Mesothelial cell of epicardium (in vitro differentiated cells): ENCODE measurements at regions not wholly inside any gene's neighbourhood (a gene's known extent, or its start where the extent isn't known, plus 50 kb on each side); places are given as distances from the start of the nearest gene placed in this dataset.
"Not testable (repeated sequence)": the region's sequence is repeated elsewhere in the genome, so short reads cannot be mapped to it uniquely, and the experiment has no call there.

Source experiments
- DNase-seq, 2 experiments: peaks; one replicate each; pipeline ENCODE4 v3.0.0; 2021; ENCODE audit warnings: low spot score in 2 of 2; ENCODE audit not compliant: unreplicated experiment in 2 of 2
- H3K27ac Mint-ChIP-seq: 2 replicates; pipeline ENCODE4 v1.8.0; 2021; ENCODE audit warnings: mixed read lengths
- H3K27me3 Mint-ChIP-seq: 2 replicates; pipeline ENCODE4 v1.8.0; 2021; ENCODE audit warnings: low read depth, mixed read lengths
- H3K36me3 Mint-ChIP-seq: 2 replicates; pipeline ENCODE4 v1.8.0; 2021; ENCODE audit warnings: mixed read lengths
- H3K4me1 Mint-ChIP-seq: 2 replicates; pipeline ENCODE4 v1.8.0; 2021; ENCODE audit warnings: mixed read lengths
- H3K4me3 Mint-ChIP-seq: 2 replicates; pipeline ENCODE4 v1.8.0; 2021; ENCODE audit warnings: mild to moderate bottlenecking, moderate library complexity, mixed read lengths
- H3K9me3 Mint-ChIP-seq: 2 replicates; pipeline ENCODE4 v1.8.0; 2021; ENCODE audit warnings: mixed read lengths
- TF ChIP-seq, protein P1 (sequence below): fragments of 200-600 bp; sonication (generic); IDR thresholded peaks from one replicate; pipeline ENCODE4 v1.5.0; 2021; ENCODE audit warnings: antibody characterized with exemption; ENCODE audit not compliant: unreplicated experiment

GRCh38 chr21:9006111-9006510 lies 1515.3 kb upstream of the TPTE start:
- Mint-ChIP-seq H3K36me3 (peaks cover 11% of the 10 kb centered on the region), H3K9me3 (peaks cover 81% of the 10 kb centered on the region)
- H3K27me3 Mint-ChIP-seq, H3K4me3 Mint-ChIP-seq, H3K27ac Mint-ChIP-seq, H3K4me1 Mint-ChIP-seq, DNase-seq: not testable (repeated sequence)

DNA sequence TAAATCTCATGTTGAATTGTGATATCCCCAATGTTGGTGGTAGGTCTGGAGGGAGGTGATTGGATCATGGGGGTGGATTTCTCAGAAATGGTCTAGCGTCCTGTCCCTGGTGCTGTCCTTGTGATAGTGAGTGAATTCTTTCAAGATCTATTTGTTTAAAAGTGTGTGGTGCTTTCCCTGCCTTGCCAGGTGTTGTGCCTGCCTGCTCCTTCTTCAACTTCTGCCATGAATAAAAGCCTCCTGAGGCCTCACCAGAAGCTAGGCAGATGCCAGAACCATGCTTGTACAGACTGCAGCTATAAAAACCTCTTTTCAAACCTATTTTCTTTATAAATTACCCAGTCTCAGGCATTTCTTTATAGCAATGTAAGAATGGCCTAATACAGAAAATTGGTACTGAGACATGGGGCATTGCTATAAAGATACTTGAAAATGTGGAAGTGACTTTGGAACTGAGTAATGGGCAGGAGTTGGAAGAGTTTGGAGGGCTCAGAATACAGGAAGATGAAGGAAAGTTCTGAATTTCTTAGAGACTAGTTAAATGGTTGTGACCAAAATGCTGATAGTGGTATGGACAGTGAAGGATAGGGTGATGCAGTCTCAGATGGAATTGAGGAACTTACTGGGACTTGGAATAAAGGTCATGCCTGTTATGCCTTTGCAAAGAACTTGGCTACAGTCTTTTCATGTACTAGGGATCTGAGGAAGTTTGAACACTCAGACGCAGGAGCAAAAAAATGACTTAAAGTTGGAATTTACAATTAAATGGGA lies 1514.6 kb upstream of the TPTE start:
- not testable (repeated sequence) for H3K4me3 Mint-ChIP-seq, H3K27ac Mint-ChIP-seq, H3K4me1 Mint-ChIP-seq, DNase-seq, H3K27me3 Mint-ChIP-seq
- peaks cover 81% of the 10 kb centered on the region for H3K9me3 Mint-ChIP-seq
- peaks cover 11% of the 10 kb centered on the region for H3K36me3 Mint-ChIP-seq

DNA sequence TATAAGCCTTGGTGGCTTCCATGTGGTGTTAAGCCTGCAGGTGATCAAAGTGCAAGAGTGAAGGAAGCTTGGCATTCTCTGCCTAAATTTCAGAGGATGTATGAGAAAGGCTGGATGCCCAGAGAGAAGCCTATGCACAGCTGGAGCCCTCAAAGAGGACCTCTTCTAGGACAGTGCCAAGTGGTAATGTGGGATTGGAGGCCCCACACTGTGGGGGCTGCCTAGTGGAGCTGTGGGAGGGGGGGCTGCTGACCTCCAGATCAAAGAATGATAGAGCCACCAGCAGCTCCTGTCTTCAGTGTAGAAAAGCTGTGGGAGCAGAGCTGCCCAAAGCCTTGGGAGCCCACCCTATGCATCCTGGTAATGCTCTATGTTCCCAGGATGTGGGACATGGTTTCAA lies 1512.7 kb upstream of the TPTE start:
- no peak for DNase-seq
- peaks cover 16% of the 10 kb centered on the region for H3K36me3 Mint-ChIP-seq
- no peaks in the 10 kb centered on the region for H3K4me1 Mint-ChIP-seq
- TF ChIP-seq, protein P1, sequence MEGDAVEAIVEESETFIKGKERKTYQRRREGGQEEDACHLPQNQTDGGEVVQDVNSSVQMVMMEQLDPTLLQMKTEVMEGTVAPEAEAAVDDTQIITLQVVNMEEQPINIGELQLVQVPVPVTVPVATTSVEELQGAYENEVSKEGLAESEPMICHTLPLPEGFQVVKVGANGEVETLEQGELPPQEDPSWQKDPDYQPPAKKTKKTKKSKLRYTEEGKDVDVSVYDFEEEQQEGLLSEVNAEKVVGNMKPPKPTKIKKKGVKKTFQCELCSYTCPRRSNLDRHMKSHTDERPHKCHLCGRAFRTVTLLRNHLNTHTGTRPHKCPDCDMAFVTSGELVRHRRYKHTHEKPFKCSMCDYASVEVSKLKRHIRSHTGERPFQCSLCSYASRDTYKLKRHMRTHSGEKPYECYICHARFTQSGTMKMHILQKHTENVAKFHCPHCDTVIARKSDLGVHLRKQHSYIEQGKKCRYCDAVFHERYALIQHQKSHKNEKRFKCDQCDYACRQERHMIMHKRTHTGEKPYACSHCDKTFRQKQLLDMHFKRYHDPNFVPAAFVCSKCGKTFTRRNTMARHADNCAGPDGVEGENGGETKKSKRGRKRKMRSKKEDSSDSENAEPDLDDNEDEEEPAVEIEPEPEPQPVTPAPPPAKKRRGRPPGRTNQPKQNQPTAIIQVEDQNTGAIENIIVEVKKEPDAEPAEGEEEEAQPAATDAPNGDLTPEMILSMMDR = no peak
- H3K9me3 Mint-ChIP-seq = peaks cover 85% of the 10 kb centered on the region
- no peak overlapping the region for H3K27ac Mint-ChIP-seq
- H3K4me3 Mint-ChIP-seq = no peak overlapping the region
- H3K27me3 Mint-ChIP-seq = no peaks in the 10 kb centered on the region

- H3K27me3 Mint-ChIP-seq, H3K27ac Mint-ChIP-seq, H3K4me3 Mint-ChIP-seq, H3K4me1 Mint-ChIP-seq, DNase-seq: not testable (repeated sequence)
- H3K9me3 Mint-ChIP-seq = peaks cover 83% of the 10 kb centered on the region
- peaks cover 16% of the 10 kb centered on the region for H3K36me3 Mint-ChIP-seq
These were observed 1511.9 kb upstream of the TPTE start for GRCh38 chr21:9009267-9010016.

DNA sequence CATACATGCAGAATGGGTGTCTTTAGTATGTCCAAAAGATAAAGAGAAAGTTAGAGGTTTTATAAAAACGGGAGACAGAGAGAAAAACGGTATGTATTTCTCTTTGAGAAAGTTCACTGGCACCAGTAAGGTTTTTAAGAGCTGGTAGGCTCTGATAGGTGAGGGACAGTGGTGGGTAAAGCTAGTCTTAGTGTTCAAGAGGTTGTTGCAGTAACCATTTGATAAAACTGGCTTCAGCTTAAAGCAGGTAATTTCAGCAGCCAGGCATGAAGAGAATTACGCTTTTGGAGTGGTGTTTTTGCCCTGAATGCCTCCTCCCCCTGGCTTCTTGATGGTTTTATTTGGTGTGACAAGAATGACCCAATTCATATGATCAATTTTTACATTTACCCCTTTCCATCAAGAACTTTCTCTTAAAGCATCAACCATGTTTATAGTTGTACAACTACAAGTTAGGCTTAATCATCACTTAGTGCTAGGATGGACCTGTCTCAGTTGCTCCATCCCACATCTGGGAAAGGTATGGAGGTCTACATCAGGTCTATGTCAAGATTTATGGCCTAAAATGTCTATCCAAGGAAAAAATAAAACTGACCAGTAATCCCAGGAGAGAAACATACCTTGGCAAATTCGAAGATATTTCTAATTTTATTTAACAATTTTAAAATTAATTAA lies 1511.1 kb upstream of the TPTE start:
- not testable (repeated sequence) for DNase-seq, H3K4me1 Mint-ChIP-seq, H3K27ac Mint-ChIP-seq, H3K4me3 Mint-ChIP-seq, H3K27me3 Mint-ChIP-seq
- peaks cover 84% of the 10 kb centered on the region for H3K9me3 Mint-ChIP-seq
- peaks cover 20% of the 10 kb centered on the region for H3K36me3 Mint-ChIP-seq

DNA sequence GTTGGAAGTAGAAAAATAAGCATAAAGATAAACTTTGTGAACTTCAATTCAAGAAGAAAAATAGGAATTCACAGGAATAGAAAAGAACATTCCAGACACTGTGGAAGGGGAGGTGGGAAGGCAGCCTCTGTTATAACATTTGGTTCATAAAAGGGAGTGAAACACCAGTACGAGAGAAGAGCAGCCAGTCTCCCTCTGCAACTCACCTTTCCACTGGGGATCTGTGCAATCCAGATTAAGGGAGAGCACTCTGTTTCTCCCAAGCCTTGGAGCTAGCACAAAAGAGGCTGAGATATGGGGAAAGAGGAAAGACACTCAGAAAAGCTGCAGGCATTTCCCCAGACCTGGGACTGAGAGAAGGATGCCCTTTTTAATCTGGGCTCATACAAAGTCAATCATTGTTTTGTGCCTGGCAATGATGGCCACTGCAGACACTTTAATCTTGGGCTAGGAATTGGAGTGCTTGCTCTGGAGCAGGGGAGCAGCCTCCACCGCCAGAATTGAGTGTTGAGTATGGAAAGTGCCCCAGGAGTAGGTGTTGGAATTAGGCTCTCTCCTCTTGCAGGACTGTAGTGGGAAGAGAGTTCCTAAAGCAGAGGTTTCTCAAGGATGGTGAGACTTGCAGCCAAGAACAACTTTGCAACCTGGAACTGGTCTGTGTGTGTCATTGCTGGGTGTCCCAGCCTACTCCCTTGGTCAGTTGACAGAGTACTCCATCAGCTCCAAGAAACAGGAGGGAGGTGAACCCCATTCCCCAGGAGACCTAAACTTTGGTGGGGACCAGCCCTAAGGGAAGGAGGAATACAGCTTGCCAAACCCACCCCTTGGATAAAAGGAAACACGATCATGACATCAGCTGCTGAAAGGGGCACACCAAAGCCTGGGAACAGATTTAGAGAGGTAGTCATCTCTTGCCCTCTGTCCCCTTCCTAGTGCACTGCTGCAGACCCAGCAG lies 1510.2 kb upstream of the TPTE start:
- H3K4me3 Mint-ChIP-seq, H3K4me1 Mint-ChIP-seq, H3K27me3 Mint-ChIP-seq, DNase-seq, H3K27ac Mint-ChIP-seq: not testable (repeated sequence)
- peaks cover 21% of the 10 kb centered on the region for H3K36me3 Mint-ChIP-seq
- H3K9me3 Mint-ChIP-seq = peaks cover 83% of the 10 kb centered on the region

- H3K27me3 Mint-ChIP-seq, DNase-seq, H3K27ac Mint-ChIP-seq, H3K4me1 Mint-ChIP-seq, H3K4me3 Mint-ChIP-seq: not testable (repeated sequence)
- Mint-ChIP-seq H3K36me3 (peaks cover 20% of the 10 kb centered on the region), H3K9me3 (peaks cover 76% of the 10 kb centered on the region)
These were observed 1509.5 kb upstream of the TPTE start for GRCh38 chr21:9011916-9012315.

DNA sequence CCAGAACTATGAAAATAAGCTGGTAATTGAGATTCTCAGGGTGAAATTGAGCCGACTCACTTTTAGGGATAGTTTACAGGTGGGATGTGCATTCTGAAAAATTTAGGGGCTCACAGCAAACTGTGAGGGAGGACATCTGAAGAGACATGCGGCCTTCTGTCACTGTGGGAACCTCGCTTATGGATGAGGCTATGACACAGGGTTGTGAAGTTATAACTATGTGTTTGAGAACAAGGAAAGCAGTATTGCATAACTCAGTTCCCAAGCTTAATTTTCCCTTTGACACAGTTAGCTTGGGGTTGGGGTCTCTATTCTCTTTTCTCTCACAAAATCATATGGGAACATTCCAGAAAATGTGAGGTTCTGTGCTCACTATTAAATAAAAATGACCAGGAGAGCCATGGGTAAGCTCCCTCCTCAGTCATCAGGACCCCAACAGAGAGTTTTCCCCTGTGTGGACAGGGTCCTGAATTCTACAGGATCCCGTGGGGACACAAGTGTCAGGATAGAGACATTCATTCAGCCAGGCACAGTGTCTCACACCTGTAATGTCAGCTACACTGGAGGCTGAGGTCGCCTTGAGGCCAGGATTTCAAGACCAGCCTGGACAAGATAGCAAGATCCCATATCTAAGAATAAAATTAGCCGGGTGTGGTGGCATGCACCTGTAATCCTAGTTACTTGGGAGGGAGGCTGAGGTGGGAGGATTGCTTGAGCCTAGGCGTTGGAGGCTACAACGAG lies 1507.7 kb upstream of the TPTE start:
- peaks cover 20% of the 10 kb centered on the region for H3K36me3 Mint-ChIP-seq
- peaks cover 63% of the 10 kb centered on the region for H3K9me3 Mint-ChIP-seq
- DNase-seq, H3K27me3 Mint-ChIP-seq, H3K27ac Mint-ChIP-seq, H3K4me1 Mint-ChIP-seq, H3K4me3 Mint-ChIP-seq: not testable (repeated sequence)

GRCh38 chr21:9014243-9014734 lies 1507.1 kb upstream of the TPTE start:
- H3K27me3 Mint-ChIP-seq, H3K4me1 Mint-ChIP-seq, H3K27ac Mint-ChIP-seq, H3K4me3 Mint-ChIP-seq, DNase-seq: not testable (repeated sequence)
- Mint-ChIP-seq H3K9me3 (peaks cover 57% of the 10 kb centered on the region), H3K36me3 (peaks cover 16% of the 10 kb centered on the region)

DNA sequence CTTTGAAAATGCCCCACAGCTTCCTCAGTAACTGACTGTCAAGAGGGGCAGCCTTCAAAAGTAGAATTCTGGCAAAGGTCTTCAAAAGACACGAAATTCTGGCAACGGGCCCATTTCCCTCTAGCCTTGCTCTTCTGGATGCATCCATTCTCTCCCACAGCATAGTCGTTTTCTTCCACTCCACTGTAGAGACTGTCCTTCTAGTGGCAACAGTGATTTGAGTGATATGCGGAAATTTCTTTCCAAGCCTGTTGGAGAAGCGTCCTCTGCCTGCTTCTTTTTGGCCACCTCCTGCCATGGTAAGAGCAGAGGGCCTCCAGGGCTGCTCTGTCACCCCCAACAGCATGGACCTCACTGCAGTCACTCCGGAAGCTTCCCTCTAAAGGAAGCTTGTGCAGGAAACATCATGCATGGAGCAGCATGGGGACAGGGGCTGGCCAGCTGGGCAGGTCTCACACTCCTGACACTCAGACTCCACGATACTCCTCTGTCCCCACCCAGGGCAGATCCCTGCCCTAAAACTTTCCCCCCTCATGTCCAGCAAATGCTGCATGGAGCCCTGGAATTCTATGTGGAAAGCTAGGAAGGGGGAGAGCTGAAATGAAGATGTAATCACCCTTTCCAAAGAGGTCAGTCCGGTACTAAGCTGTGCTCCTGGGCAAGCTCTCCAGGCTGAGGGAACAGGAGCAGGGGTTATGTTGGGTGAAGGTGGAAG lies 1505.7 kb upstream of the TPTE start:
- peaks cover 14% of the 10 kb centered on the region for H3K36me3 Mint-ChIP-seq
- not testable (repeated sequence) for H3K4me3 Mint-ChIP-seq, DNase-seq, H3K4me1 Mint-ChIP-seq, H3K27ac Mint-ChIP-seq, H3K27me3 Mint-ChIP-seq
- peaks cover 51% of the 10 kb centered on the region for H3K9me3 Mint-ChIP-seq

DNA sequence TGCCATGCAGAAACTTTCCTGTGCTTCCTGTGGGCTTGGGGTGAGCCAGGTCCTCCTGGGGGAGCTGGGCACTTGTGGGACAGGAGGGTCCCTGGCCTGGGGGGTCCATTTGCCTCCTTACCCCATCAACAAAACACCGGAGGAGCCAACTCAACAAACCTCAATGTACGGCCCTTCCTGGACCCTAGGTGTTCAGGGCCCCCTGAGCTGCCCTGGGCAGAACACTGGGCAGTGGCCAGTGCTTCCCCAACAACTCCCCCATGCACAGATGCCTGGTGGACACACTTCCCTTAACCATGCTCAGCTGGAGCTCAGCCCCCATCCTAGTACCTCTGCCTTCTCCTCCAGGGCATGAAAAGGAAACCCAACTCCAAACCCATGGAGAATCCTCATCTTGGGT lies 1504.2 kb upstream of the TPTE start:
- not testable (repeated sequence) for H3K27me3 Mint-ChIP-seq, H3K4me3 Mint-ChIP-seq, H3K4me1 Mint-ChIP-seq, H3K27ac Mint-ChIP-seq, DNase-seq
- H3K9me3 Mint-ChIP-seq = peaks cover 46% of the 10 kb centered on the region
- peaks cover 10% of the 10 kb centered on the region for H3K36me3 Mint-ChIP-seq
